HL-60 (cell line): ENCODE measurements at regions not wholly inside any gene's neighbourhood (a gene's known extent, or its start where the extent isn't known, plus 50 kb on each side); places are given as distances from the start of the nearest gene placed in this dataset.

Experiments
- DNase-seq, 2 experiments: peaks; one replicate each; pipeline ENCODE4 v3.0.0-alpha.2; 2010 to 2020; ENCODE audit warnings: low read depth in 1 of 2, low spot score in 1 of 2
- H3K27ac ChIP-seq: fragments of 250-450 bp; sonication (Bioruptor Pico); replicated peaks from 2 replicates; pipeline ENCODE4 v1.5.1; 2020; ENCODE audit warnings: mild to moderate bottlenecking, moderate library complexity
- H3K27me3 ChIP-seq: fragments of 250-450 bp; sonication (Bioruptor Pico); 2 replicates; pipeline ENCODE4 v1.5.1; 2021; ENCODE audit warnings: mild to moderate bottlenecking, moderate library complexity; ENCODE audit not compliant: insufficient read depth, poor library complexity, severe bottlenecking
- H3K4me3 ChIP-seq: replicated peaks from 2 replicates; pipeline ENCODE4 v1.5.1; 2011; ENCODE audit warnings: mild to moderate bottlenecking, control low read depth, low read length; ENCODE audit not compliant: insufficient read depth
- CTCF ChIP-seq: IDR thresholded peaks from one replicate; pipeline ENCODE4 v1.5.1; 2011; ENCODE audit warnings: low read length, control low read depth, inconsistent platforms; ENCODE audit not compliant: insufficient read depth
- GABPA ChIP-seq: IDR thresholded peaks from 2 replicates; pipeline ENCODE4 v1.6.1; 2012; ENCODE audit warnings: low read depth
- POLR2AphosphoS5 ChIP-seq: IDR thresholded peaks from 2 replicates; pipeline ENCODE4 v1.6.1; 2012; ENCODE audit warnings: low read depth
- REST ChIP-seq: IDR thresholded peaks from 2 replicates; pipeline ENCODE4 v1.6.1; 2012; ENCODE audit warnings: low read depth; ENCODE audit not compliant: insufficient replicate concordance
- SPI1 ChIP-seq: IDR thresholded peaks from 2 replicates; pipeline ENCODE4 v1.6.1; 2012; ENCODE audit warnings: low read depth, mild to moderate bottlenecking, borderline replicate concordance

GRCh38 chr6:44737829-44738528, 350.5 kb downstream of the CDC5L start:
- TF ChIP-seq REST (no peak), SPI1 (no peak), CTCF (no peak), POLR2AphosphoS5 (no peak), GABPA (no peak)
- no peak for DNase-seq
- H3K4me3 ChIP-seq = no peak overlapping the region
- H3K27ac ChIP-seq = no peak overlapping the region
- H3K27me3 ChIP-seq = no peaks in the 10 kb centered on the region

- Histone ChIP-seq H3K4me3 (no peak overlapping the region), H3K27me3 (no peaks in the 10 kb centered on the region), H3K27ac (no peak overlapping the region)
- no peak for DNase-seq
- no peak for TF ChIP-seq SPI1
- no peak for TF ChIP-seq REST
- TF ChIP-seq CTCF = no peak
- no peak for TF ChIP-seq GABPA
Measured at GRCh38 chr6:44738601-44739146, 351.2 kb downstream of the CDC5L start.

- Histone ChIP-seq H3K27me3 (no peaks in the 10 kb centered on the region), H3K4me3 (no peak overlapping the region), H3K27ac (no peak overlapping the region)
- DNase-seq = no peak
- no peak for TF ChIP-seq CTCF
- TF ChIP-seq REST = no peak
- no peak for TF ChIP-seq SPI1
- TF ChIP-seq GABPA = no peak
- TF ChIP-seq POLR2AphosphoS5 = no peak
Measured at GRCh38 chr6:44739181-44739580, 351.7 kb downstream of the CDC5L start.
